ENCODE measurements at regions not wholly inside any gene's neighbourhood (a gene's known extent, or its start where the extent isn't known, plus 50 kb on each side); places are given as distances from the start of the nearest gene placed in this dataset.

- DNase-seq (ENCODE audit: low spot score), result no peak
- TF ChIP-seq CTCF (IDR thresholded peaks at IDR 0.05; ENCODE audit: extremely low read depth, missing control alignments), result no peak
Measured at GRCh38 chr6:67757465-67758033, 877.5 kb upstream of the ADGRB3 start.

- no peak for TF ChIP-seq CTCF (IDR thresholded peaks at IDR 0.05; ENCODE audit: extremely low read depth, missing control alignments)
- no peak for DNase-seq (ENCODE audit: low spot score)
Measured at GRCh38 chr6:67748521-67748920, 886.6 kb upstream of the ADGRB3 start.

GRCh38 chr6:67736816-67737215 lies 898.3 kb upstream of the ADGRB3 start:
- DNase-seq (ENCODE audit: low spot score), result no peak

GRCh38 chr6:67736161-67736560 lies 898.9 kb upstream of the ADGRB3 start:
- no peak for TF ChIP-seq CTCF (IDR thresholded peaks at IDR 0.05; ENCODE audit: extremely low read depth, missing control alignments)
- no peak for DNase-seq (ENCODE audit: low spot score)

More at GRCh38 chr6:67736816-67737215, 898.3 kb upstream of the ADGRB3 start:
- TF ChIP-seq CTCF (IDR thresholded peaks at IDR 0.05; ENCODE audit: extremely low read depth, missing control alignments), result no peak

- no peak for TF ChIP-seq CTCF (IDR thresholded peaks at IDR 0.05; ENCODE audit: extremely low read depth, missing control alignments)
- no peak for DNase-seq (ENCODE audit: low spot score)
Measured at GRCh38 chr6:67735623-67736022, 899.5 kb upstream of the ADGRB3 start.

GRCh38 chr6:67722861-67723261 lies 912.2 kb upstream of the ADGRB3 start:
- no peak for TF ChIP-seq CTCF (IDR thresholded peaks at IDR 0.05; ENCODE audit: extremely low read depth, missing control alignments)
- DNase-seq (ENCODE audit: low spot score), result no peak

- no peak for DNase-seq (ENCODE audit: low spot score)
- TF ChIP-seq CTCF (IDR thresholded peaks at IDR 0.05; ENCODE audit: extremely low read depth, missing control alignments), result no peak
Measured at GRCh38 chr6:67717281-67717680, 917.8 kb upstream of the ADGRB3 start.

Data from GM20000 (cell line).